ENCODE measurements at regions not wholly inside any gene's neighbourhood (a gene's known extent, or its start where the extent isn't known, plus 50 kb on each side); places are given as distances from the start of the nearest gene placed in this dataset.

- Histone ChIP-seq H3K79me2 (replicated peaks; ENCODE audit: insufficient read depth, low read length) (no peaks in the 10 kb centered on the region), H3K4me2 (ENCODE audit: low read length) (no peak overlapping the region), H3F3A (ENCODE audit: insufficient read depth, low read length, poor library complexity, severe bottlenecking) (no peaks in the 10 kb centered on the region), H3K9ac (ENCODE audit: low read length) (no peak overlapping the region), H3K27me3 (ENCODE audit: insufficient read depth, low read depth, low read length) (no peaks in the 10 kb centered on the region), H3K27ac (ENCODE audit: low read length) (no peak overlapping the region), H3K4me3 (ENCODE audit: low read length) (no peak overlapping the region), H4K20me1 (ENCODE audit: insufficient read depth) (no peaks in the 10 kb centered on the region), H3K9me3 (ENCODE audit: low read length) (no peaks in the 10 kb centered on the region), H3K36me3 (ENCODE audit: insufficient read depth, low read length) (no peaks in the 10 kb centered on the region), H2AFZ (ENCODE audit: low read depth, low read length) (no peak overlapping the region), H3K9me2 (ENCODE audit: insufficient read depth, low read length) (no peaks in the 10 kb centered on the region)
- TF ChIP-seq EP300 (conservative IDR thresholded peaks at IDR 0.05; ENCODE audit: poor library complexity, severe bottlenecking) (no peak), TAF1 (IDR thresholded peaks at IDR 0.05; ENCODE audit: low read depth) (no peak), EZH2 (IDR thresholded peaks at IDR 0.05; ENCODE audit: borderline replicate concordance, insufficient read depth, low read length, poor library complexity, severe bottlenecking) (no peak), SMC3 (conservative IDR thresholded peaks at IDR 0.05; ENCODE audit: poor library complexity) (no peak), POLR2AphosphoS5 (IDR thresholded peaks at IDR 0.05) (no peak), MXI1 (conservative IDR thresholded peaks at IDR 0.05; ENCODE audit: poor library complexity, severe bottlenecking) (no peak), REST (IDR thresholded peaks at IDR 0.05; ENCODE audit: borderline replicate concordance) (no peak)
- TF ChIP-seq, protein P1, sequence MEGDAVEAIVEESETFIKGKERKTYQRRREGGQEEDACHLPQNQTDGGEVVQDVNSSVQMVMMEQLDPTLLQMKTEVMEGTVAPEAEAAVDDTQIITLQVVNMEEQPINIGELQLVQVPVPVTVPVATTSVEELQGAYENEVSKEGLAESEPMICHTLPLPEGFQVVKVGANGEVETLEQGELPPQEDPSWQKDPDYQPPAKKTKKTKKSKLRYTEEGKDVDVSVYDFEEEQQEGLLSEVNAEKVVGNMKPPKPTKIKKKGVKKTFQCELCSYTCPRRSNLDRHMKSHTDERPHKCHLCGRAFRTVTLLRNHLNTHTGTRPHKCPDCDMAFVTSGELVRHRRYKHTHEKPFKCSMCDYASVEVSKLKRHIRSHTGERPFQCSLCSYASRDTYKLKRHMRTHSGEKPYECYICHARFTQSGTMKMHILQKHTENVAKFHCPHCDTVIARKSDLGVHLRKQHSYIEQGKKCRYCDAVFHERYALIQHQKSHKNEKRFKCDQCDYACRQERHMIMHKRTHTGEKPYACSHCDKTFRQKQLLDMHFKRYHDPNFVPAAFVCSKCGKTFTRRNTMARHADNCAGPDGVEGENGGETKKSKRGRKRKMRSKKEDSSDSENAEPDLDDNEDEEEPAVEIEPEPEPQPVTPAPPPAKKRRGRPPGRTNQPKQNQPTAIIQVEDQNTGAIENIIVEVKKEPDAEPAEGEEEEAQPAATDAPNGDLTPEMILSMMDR (IDR thresholded peaks at IDR 0.05; ENCODE audit: poor library complexity, severe bottlenecking) = no peak
These were observed 120.1 kb upstream of the DPH6 start for GRCh38 chr15:35665896-35666536.

- no peak overlapping the region for H2AFZ ChIP-seq (ENCODE audit: low read depth, low read length)
- TF ChIP-seq, protein P1 (IDR thresholded peaks at IDR 0.05; ENCODE audit: poor library complexity, severe bottlenecking) = no peak
- TF ChIP-seq REST (IDR thresholded peaks at IDR 0.05; ENCODE audit: borderline replicate concordance) (no peak), RAD21 (conservative IDR thresholded peaks at IDR 0.05) (no peak), EZH2 (IDR thresholded peaks at IDR 0.05; ENCODE audit: borderline replicate concordance, insufficient read depth, low read length, poor library complexity, severe bottlenecking) (no peak), POLR2AphosphoS5 (IDR thresholded peaks at IDR 0.05) (no peak), TAF1 (IDR thresholded peaks at IDR 0.05; ENCODE audit: low read depth) (no peak), EP300 (conservative IDR thresholded peaks at IDR 0.05; ENCODE audit: poor library complexity, severe bottlenecking) (no peak), MXI1 (conservative IDR thresholded peaks at IDR 0.05; ENCODE audit: poor library complexity, severe bottlenecking) (no peak), SMC3 (conservative IDR thresholded peaks at IDR 0.05; ENCODE audit: poor library complexity) (no peak)
- no peak overlapping the region for H3K4me2 ChIP-seq (ENCODE audit: low read length)
- no peaks in the 10 kb centered on the region for H3K9me2 ChIP-seq (ENCODE audit: insufficient read depth, low read length)
- H3K4me3 ChIP-seq (ENCODE audit: low read length) = no peak overlapping the region
- H3K9ac ChIP-seq (ENCODE audit: low read length) = no peak overlapping the region
- H3K27me3 ChIP-seq (ENCODE audit: insufficient read depth, low read depth, low read length) = no peaks in the 10 kb centered on the region
- no peaks in the 10 kb centered on the region for H3K36me3 ChIP-seq (ENCODE audit: insufficient read depth, low read length)
- no peaks in the 10 kb centered on the region for H3K9me3 ChIP-seq (ENCODE audit: low read length)
- H4K20me1 ChIP-seq (ENCODE audit: insufficient read depth) = no peaks in the 10 kb centered on the region
- H3F3A ChIP-seq (ENCODE audit: insufficient read depth, low read length, poor library complexity, severe bottlenecking) = no peaks in the 10 kb centered on the region
- no peaks in the 10 kb centered on the region for H3K79me2 ChIP-seq (replicated peaks; ENCODE audit: insufficient read depth, low read length)
- H3K27ac ChIP-seq (ENCODE audit: low read length) = no peak overlapping the region
These were observed 121.9 kb upstream of the DPH6 start for GRCh38 chr15:35667908-35668307.

All from neural cell (in vitro differentiated cells).